ENCODE measurements at regions not wholly inside any gene's neighbourhood (a gene's known extent, or its start where the extent isn't known, plus 50 kb on each side); places are given as distances from the start of the nearest gene placed in this dataset.

DNA sequence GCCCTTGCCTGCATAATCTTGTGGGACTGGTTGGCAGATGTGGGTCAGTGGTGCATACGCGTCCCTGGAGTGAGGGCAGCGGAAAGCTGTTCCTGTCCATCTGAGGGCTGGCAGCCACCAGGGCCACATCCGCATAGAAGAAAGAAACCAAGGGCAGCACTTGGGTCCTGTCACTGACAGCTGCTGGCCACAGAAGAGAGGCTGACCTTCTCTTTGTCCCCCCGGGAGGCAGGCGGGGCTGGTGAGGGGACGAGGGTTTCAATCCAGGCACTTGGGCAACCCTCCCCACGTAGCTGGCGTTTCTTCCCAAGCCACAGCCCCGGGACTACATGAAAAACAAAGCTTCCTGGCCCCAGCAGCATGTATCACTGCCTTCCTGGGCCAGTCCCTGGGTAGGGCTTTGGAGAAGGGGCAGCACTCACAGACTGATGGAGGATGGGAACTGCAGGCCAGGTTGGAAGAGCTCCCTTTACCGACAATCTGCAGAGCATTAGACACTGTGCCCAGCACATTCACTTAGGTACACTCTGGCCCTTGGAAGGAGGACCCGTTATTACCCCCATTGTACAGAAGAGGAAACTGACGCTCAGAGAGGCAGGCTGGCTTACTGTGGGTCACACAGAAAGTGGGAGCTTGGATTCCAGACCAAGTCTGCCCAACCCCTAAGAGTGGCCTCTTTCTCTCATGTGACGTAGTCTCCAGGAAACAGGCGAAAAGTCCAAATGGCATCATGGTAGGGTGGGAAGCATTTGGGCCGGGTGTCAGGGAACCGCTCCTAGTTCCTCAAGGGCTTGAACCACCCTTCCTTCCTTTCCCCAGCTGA is 78.8 kb upstream of the SLC6A6 start:
- Mint-ChIP-seq H3K36me3 (no peaks in the 10 kb centered on the region), H3K4me3 (no peak overlapping the region), H3K4me1 (peaks cover 3% of the 10 kb centered on the region), H3K27me3 (peaks cover 16% of the 10 kb centered on the region), H3K9me3 (peaks cover 5% of the 10 kb centered on the region), H3K27ac (no peak overlapping the region)
- CTCF ChIA-PET = no interaction called here
- DNase-seq = no peak

DNA sequence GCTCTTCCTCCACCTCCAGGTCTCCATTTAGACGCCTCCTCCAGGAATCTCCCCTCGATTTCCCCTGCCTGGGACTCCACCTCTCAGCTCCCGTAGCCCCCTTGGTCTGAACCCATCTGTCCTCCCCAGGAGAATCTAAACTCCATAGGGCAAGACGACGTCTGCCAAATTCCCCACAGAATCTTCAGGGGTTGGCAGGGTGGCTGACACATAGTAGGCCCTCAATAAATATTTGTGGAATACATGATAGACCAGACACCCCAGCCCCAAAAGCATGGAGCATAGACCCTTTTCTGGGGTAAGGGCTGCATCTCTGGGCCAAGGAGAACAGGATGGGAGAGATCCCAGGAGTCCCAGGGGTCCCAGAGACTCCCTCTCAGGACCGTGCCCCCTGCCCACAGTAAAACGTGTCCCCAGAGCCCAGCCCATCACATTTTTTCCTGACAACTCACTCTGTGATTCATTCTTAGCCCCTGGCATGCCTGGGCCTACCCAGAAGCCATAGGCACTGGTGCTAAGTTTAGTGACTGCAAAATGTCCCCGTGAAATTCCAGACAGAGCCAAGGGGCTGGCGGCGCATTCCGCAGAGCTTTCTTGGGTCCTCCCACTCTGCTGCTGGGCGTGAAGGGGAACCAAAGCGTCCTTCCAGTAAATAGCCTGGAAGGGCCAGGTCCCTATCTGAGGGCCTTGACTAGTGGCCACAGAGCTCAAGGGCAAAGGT is 78.0 kb upstream of the SLC6A6 start:
- CTCF ChIA-PET = no interaction called here
- Mint-ChIP-seq H3K27ac (no peak overlapping the region), H3K27me3 (peaks cover 20% of the 10 kb centered on the region), H3K9me3 (peaks cover 5% of the 10 kb centered on the region), H3K4me3 (no peak overlapping the region), H3K36me3 (no peaks in the 10 kb centered on the region), H3K4me1 (peaks cover 1% of the 10 kb centered on the region)
- DNase-seq = no peak

DNA sequence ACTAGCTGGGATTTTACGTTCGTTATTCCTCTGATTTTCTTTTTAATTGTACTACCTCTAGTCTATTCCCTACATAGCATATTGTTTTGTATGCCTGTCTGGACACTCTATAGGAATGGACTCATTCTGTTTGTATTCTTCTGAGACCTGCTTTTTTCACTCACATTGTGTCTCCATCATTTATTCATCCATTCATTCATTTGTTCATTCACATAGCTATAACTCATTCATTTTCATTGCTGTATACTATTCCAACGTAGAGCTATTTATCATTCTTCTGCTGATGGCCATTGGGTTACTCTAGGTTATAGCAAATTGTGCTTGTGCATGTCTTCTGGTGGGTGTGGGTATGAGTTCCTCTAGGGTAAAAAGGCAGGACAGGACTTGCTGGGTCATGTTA is 74.0 kb upstream of the SLC6A6 start:
- H3K27me3 Mint-ChIP-seq = peaks cover 25% of the 10 kb centered on the region
- no peak overlapping the region for H3K4me3 Mint-ChIP-seq
- no peak for DNase-seq
- H3K4me1 Mint-ChIP-seq = no peaks in the 10 kb centered on the region
- no peaks in the 10 kb centered on the region for H3K9me3 Mint-ChIP-seq
- CTCF ChIA-PET = no interaction called here
- H3K36me3 Mint-ChIP-seq = no peaks in the 10 kb centered on the region
- no peak overlapping the region for H3K27ac Mint-ChIP-seq

DNA sequence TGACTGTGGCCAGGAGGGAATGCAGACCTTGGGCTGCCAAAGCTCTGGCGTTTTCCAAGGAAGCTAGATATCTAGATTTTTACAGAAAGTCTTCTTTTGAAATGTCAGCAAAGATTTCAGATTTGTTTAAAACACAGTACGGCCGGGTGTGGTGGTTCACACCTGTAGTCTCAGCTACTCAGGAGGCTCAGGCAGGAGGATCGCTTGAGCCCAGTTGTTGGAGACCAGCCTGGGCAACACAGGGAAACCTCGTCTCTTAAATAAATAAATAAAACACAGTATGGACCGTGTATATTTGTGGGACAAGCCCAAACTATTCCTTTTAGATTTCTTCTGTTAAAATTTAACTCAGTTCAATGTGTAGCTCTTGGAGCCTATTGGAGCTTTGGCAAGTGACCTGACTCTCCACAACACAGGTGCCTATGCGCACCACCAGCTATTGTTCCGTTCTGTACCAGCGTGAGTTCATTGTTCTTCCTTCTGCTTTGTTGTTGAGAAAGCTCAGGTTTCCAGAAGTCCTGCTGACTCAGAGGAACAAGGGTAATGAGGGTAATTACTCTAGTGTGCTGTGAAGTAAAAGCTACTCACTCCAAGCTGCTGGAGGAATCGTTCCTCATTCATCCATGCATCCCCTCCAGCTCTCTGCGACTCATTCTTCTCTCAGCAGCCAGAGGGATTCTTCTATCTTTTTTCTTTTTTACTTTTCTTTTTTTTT is 73.1 kb upstream of the SLC6A6 start:
- peaks cover 25% of the 10 kb centered on the region for H3K27me3 Mint-ChIP-seq
- CTCF ChIA-PET = no interaction called here

DNA sequence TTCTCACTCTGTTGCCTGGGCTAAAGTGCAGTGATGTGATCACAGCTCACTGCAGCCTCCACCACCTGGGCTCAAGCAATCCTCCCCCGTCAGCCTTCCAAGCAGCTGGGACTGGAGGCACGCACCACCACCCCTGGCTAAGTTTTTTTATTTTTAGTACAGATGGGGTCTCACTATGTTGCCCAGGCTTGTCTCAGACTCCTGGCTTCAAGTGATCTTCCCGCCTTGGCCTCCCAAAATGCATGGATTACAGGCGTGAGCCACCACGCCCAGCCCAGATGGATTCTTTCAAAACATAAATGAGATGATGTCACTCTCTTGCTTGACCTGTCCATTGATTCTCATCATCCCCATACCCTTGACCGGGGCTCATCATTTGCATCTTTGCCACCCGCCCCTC is 72.6 kb upstream of the SLC6A6 start:
- no peak for DNase-seq
- Mint-ChIP-seq H3K4me1 (no peaks in the 10 kb centered on the region), H3K27me3 (peaks cover 25% of the 10 kb centered on the region), H3K9me3 (no peaks in the 10 kb centered on the region), H3K4me3 (no peak overlapping the region), H3K36me3 (no peaks in the 10 kb centered on the region), H3K27ac (no peak overlapping the region)
- CTCF ChIA-PET = no interaction called here

More for the DNA sequence above, 73.1 kb upstream of the SLC6A6 start:
- Mint-ChIP-seq H3K27ac (no peak overlapping the region), H3K4me1 (no peaks in the 10 kb centered on the region), H3K36me3 (no peaks in the 10 kb centered on the region), H3K9me3 (no peaks in the 10 kb centered on the region), H3K4me3 (no peak overlapping the region)
- DNase-seq = no peak

DNA sequence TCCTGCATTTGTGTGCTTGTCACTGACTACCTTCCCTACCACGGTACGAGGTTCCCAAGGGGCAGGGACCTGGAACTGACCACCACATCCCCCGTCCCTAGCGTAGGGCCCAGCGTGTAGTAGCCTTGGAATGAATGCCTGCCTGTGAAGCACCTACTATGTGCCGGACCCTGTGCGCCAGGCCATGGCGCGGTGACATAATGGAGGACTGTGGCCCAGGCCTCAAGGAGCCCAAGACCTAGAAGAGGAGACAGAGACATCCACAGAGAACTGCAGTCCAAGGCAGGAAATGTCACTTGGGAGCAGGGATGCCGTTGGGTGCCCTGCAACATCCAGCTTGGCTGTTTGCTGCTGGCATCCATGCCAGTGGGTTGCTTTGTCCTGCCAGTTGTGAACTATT is 71.9 kb upstream of the SLC6A6 start:
- Mint-ChIP-seq H3K36me3 (no peaks in the 10 kb centered on the region), H3K4me3 (no peak overlapping the region), H3K4me1 (no peaks in the 10 kb centered on the region), H3K9me3 (no peaks in the 10 kb centered on the region), H3K27ac (no peak overlapping the region), H3K27me3 (peaks cover 23% of the 10 kb centered on the region)
- DNase-seq = no peak
- CTCF ChIA-PET = no interaction called here

DNA sequence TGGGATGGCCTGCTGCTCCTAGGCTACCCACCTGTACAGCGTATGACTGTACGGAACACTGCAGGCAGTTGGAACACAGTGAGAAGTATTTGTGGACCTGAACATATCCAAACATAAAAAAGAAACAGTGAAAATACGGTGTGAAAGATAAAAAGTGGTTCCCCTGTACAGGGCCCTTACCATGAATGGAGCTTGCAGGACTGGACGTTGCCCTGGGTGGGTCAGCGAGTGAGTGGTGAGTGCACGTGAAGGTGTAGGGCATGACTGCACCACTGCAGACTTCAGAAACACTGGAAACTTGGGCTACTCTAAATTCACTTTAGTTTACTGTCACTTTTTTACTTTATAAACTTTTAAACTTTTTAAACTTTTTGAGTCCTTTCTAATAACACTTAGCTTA is 71.2 kb upstream of the SLC6A6 start:
- H3K4me1 Mint-ChIP-seq = no peaks in the 10 kb centered on the region
- DNase-seq = no peak
- H3K27me3 Mint-ChIP-seq = peaks cover 26% of the 10 kb centered on the region
- H3K36me3 Mint-ChIP-seq = no peaks in the 10 kb centered on the region
- H3K4me3 Mint-ChIP-seq = no peak overlapping the region
- H3K9me3 Mint-ChIP-seq = no peaks in the 10 kb centered on the region
- CTCF ChIA-PET = no interaction called here
- H3K27ac Mint-ChIP-seq = no peak overlapping the region

DNA sequence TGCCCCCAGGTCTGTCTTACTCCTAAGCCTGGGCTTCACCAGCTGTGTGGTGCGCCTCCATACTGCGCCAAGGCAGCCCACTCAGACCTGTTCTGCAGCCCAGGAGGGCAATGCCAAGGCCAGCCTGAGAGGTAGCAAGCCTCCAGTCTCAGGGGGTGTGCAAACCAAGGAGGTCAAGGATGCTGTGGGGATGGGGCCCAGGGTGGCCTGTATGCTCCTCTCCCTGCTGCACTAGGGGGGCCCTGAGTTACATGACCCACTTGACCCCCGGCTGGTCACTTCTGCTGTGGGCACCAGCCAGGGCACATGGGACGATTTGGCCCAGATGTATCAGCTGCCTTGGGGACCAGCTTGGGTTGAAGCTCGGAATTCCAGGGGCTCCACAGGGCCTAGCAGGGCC is 70.0 kb upstream of the SLC6A6 start:
- Mint-ChIP-seq H3K27ac (no peak overlapping the region), H3K9me3 (no peaks in the 10 kb centered on the region), H3K4me3 (no peak overlapping the region), H3K36me3 (no peaks in the 10 kb centered on the region), H3K4me1 (no peaks in the 10 kb centered on the region), H3K27me3 (peaks cover 26% of the 10 kb centered on the region)
- CTCF ChIA-PET = no interaction called here
- no peak for DNase-seq

DNA sequence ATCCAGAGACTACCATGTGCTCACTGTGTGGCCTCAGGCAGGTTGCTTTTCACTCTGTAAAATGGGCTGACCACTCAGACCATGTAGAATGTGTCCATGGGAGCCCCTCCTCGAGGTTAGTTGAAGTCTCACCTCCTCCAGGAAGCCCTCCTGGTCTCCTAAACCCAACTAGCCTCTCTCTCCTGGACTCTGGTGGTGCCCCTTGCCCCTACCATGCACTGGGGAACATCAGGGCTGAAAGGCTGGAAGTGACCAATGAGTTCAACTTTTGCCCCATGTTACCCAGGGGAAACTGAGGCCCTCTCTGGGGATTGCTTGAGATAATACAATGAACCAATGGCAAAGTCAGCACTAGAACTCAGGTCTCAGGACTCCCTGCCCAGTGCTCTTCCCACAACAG is 69.2 kb upstream of the SLC6A6 start:
- Mint-ChIP-seq H3K4me3 (no peak overlapping the region), H3K27ac (no peak overlapping the region), H3K9me3 (no peaks in the 10 kb centered on the region), H3K36me3 (no peaks in the 10 kb centered on the region), H3K4me1 (no peaks in the 10 kb centered on the region), H3K27me3 (peaks cover 28% of the 10 kb centered on the region)
- no peak for DNase-seq
- CTCF ChIA-PET = no interaction called here

DNA sequence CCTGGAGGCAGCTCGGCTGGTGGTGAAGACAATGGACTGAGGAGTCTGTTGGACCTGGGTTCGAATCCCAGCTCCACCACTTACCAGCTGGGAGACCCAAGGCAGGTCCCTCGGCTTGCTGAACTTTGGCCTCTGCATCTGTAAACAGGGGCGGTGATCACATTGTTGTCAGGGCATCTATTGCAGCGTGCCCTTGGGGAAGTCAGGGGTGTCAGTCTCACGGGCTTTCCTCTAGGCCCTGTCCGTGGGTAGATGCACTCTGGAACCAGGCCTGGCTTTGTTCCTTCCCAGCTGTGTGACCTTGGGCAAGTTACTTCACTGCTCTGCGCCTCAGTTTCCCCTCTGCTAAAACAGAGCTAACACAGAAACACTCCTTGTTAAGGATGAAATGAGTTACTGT is 68.8 kb upstream of the SLC6A6 start:
- H3K9me3 Mint-ChIP-seq = no peaks in the 10 kb centered on the region
- DNase-seq = no peak
- H3K27ac Mint-ChIP-seq = no peak overlapping the region
- H3K36me3 Mint-ChIP-seq = no peaks in the 10 kb centered on the region
- no peak overlapping the region for H3K4me3 Mint-ChIP-seq
- CTCF ChIA-PET = interaction anchor here (0.6 kb wide), 1 partner anchor 129 kb away, joined by 3 read pairs; no protein-coding TSS in a partner anchor
- peaks cover 28% of the 10 kb centered on the region for H3K27me3 Mint-ChIP-seq
- H3K4me1 Mint-ChIP-seq = no peaks in the 10 kb centered on the region

DNA sequence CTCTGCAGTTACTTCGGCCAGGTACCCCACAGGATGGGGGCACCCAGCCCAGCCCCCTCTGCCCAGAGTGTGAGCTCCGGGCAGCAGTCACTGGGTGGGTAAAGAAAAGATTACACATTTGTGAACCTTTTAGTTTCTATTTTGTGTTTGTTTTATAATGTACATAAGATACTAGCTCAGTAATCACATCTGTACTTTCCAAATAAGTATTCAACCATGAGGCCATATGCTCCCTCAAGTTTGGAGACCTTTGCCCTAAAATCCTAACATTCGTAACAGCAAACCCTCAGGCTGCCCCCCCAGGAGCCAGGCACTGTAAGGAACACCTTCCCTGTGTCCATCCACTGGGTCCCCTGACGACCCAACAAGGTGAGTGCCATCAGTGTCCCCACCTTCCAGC is 68.3 kb upstream of the SLC6A6 start:
- DNase-seq = no peak
- Mint-ChIP-seq H3K4me1 (no peaks in the 10 kb centered on the region), H3K4me3 (no peak overlapping the region), H3K36me3 (no peaks in the 10 kb centered on the region), H3K27me3 (peaks cover 24% of the 10 kb centered on the region), H3K27ac (no peak overlapping the region), H3K9me3 (no peaks in the 10 kb centered on the region)
- CTCF ChIA-PET = interaction anchor here (0.6 kb wide), 1 partner anchor 129 kb away, joined by 3 read pairs; no protein-coding TSS in a partner anchor

DNA sequence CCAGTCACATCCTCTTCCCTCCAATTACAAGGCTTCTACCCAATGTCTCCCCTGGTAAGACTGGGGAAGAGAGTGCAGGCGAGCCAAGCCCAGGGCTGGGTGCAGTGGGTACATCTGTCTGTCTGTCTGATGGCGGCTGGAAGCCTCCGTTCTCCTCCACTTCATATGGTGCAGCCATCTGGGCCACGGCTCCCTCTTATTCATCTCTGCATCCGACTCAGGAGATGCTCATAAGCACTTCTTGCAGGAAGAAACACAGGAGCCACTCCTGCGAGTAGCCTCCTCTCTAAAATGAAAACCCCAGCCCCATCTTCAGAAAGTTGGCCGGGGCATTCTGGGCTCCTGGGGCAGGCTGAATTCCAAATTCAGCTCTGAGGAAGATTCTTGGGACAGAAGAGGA is 67.5 kb upstream of the SLC6A6 start:
- no peak overlapping the region for H3K4me3 Mint-ChIP-seq
- peaks cover 16% of the 10 kb centered on the region for H3K27me3 Mint-ChIP-seq
- H3K27ac Mint-ChIP-seq = no peak overlapping the region
- no peaks in the 10 kb centered on the region for H3K9me3 Mint-ChIP-seq
- H3K36me3 Mint-ChIP-seq = no peaks in the 10 kb centered on the region
- CTCF ChIA-PET = no interaction called here
- H3K4me1 Mint-ChIP-seq = no peaks in the 10 kb centered on the region
- no peak for DNase-seq

DNA sequence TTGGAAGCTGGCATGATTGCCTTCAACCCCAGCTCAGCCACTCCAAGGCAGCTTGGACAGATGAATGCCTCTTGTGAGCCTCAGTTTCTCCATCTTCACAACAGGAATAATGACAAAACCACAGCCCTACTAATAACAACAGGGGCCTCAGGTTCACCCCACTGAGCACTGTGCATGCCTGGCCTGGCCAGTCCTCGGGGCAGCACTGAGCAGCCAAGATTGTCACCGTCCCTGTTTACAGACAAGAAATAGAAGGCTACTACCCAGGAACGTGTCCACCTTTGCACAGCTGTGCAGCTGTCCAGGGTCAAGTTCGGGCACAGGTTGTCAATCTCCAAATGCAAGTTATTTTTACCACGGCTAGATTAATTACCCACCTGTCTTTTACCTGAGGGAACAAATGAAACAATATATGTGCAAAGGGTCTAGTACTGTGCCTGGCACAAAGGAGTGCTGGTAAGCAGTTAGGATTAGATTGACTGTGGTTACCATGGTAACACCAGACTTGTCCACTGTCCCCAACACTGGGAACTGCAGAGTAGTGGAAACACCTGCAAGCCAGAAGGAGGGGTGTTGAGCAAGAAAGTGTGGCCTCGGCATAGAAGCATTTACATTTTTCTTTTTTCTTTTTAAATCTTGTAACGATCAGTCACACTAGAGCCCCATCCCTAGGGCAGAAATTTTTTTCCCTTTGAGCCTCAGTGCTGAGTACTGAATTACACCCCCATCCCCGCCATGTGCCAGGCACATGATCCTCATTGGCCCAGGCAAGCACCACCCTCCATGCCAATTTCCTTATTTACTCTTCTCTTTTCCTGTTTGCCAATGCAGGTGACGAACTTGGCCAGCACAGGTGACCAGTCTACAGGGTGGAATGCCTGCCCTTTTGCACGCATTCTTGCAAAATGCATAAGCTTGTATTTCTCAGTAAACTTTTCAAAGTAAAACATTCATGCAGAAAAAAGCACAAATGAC is 66.3 kb upstream of the SLC6A6 start:
- H3K4me1 Mint-ChIP-seq = no peaks in the 10 kb centered on the region
- H3K27me3 Mint-ChIP-seq = peaks cover 9% of the 10 kb centered on the region
- H3K9me3 Mint-ChIP-seq = no peaks in the 10 kb centered on the region
- H3K27ac Mint-ChIP-seq = no peak overlapping the region
- CTCF ChIA-PET = no interaction called here
- no peaks in the 10 kb centered on the region for H3K36me3 Mint-ChIP-seq
- DNase-seq = no peak
- no peak overlapping the region for H3K4me3 Mint-ChIP-seq

All from activated naive CD4-positive, alpha-beta T cell treated with anti-CD3 and anti-CD28 coated beads, Interleukin-2, amount 10 ng/mL, durations not matched to agents 7 days and 5 days (primary cell).